Parathyroid adenoma (tissue), 2 donors: ENCODE measurements at regions not wholly inside any gene's neighbourhood (a gene's known extent, or its start where the extent isn't known, plus 50 kb on each side); places are given as distances from the start of the nearest gene placed in this dataset.

ENCODE experiments used
- H2AFZ ChIP-seq: fragments of 300-600 bp; sonication (generic); one replicate; pipeline ENCODE4 v1.7.0; 2017; ENCODE audit warnings: antibody characterized with exemption, mild to moderate bottlenecking
- H3K27ac ChIP-seq: fragments of 300-600 bp; sonication (generic); one replicate; pipeline ENCODE4 v1.7.0; 2017
- H3K27me3 ChIP-seq: fragments of 300-600 bp; sonication (generic); one replicate; pipeline ENCODE4 v1.7.0; 2017; ENCODE audit warnings: low read length; ENCODE audit not compliant: control insufficient read depth, insufficient read depth
- H3K36me3 ChIP-seq: fragments of 300-600 bp; sonication (generic); one replicate; pipeline ENCODE4 v1.7.0; 2017; ENCODE audit warnings: low read length; ENCODE audit not compliant: control insufficient read depth, insufficient read depth
- H3K4me1 ChIP-seq: fragments of 300-600 bp; sonication (generic); one replicate; pipeline ENCODE4 v1.7.0; 2017; ENCODE audit warnings: control low read depth
- H3K4me2 ChIP-seq: fragments of 300-600 bp; sonication (generic); one replicate; pipeline ENCODE4 v1.7.0; 2017; ENCODE audit warnings: low read length
- H3K4me3 ChIP-seq: fragments of 300-600 bp; sonication (generic); one replicate; pipeline ENCODE4 v1.7.0; 2017; ENCODE audit warnings: low read depth, low read length
- H3K79me2 ChIP-seq: fragments of 300-600 bp; sonication (generic); one replicate; pipeline ENCODE4 v1.7.0; 2017; ENCODE audit warnings: control low read depth
- H3K9ac ChIP-seq: fragments of 300-600 bp; sonication (generic); one replicate; pipeline ENCODE4 v1.7.0; 2017; ENCODE audit warnings: mild to moderate bottlenecking
- H3K9me3 ChIP-seq: fragments of 300-600 bp; sonication (generic); one replicate; pipeline ENCODE4 v1.7.0; 2017; ENCODE audit warnings: low read length; ENCODE audit not compliant: control insufficient read depth
- CTCF ChIP-seq: fragments of 300-600 bp; sonication (generic); IDR thresholded peaks from one replicate; pipeline ENCODE4 v1.7.0; 2017; ENCODE audit warnings: antibody characterized with exemption, mild to moderate bottlenecking
- donor health status: primary hyperparathyroidism.

GRCh38 chr17:33684735-33685134, 391.6 kb upstream of the ASIC2 start:
- Histone ChIP-seq H3K79me2 (no peaks in the 10 kb centered on the region), H3K4me2 (no peak overlapping the region), H3K9ac (no peak overlapping the region), H3K27ac (no peak overlapping the region), H2AFZ (no peak overlapping the region), H3K27me3 (no peaks in the 10 kb centered on the region), H3K9me3 (no peaks in the 10 kb centered on the region), H3K36me3 (no peaks in the 10 kb centered on the region), H3K4me1 (no peaks in the 10 kb centered on the region), H3K4me3 (no peak overlapping the region)
- no peak for TF ChIP-seq CTCF

GRCh38 chr17:33686171-33686570, 393.1 kb upstream of the ASIC2 start:
- no peaks in the 10 kb centered on the region for H3K79me2 ChIP-seq
- no peaks in the 10 kb centered on the region for H3K4me1 ChIP-seq
- H3K27me3 ChIP-seq = no peaks in the 10 kb centered on the region
- H3K9ac ChIP-seq = no peak overlapping the region
- H3K4me2 ChIP-seq = no peak overlapping the region
- TF ChIP-seq CTCF = no peak
- no peak overlapping the region for H2AFZ ChIP-seq
- H3K4me3 ChIP-seq = no peak overlapping the region
- no peaks in the 10 kb centered on the region for H3K36me3 ChIP-seq
- H3K9me3 ChIP-seq = no peaks in the 10 kb centered on the region
- H3K27ac ChIP-seq = no peak overlapping the region

- no peak overlapping the region for H3K9ac ChIP-seq
- no peaks in the 10 kb centered on the region for H3K9me3 ChIP-seq
- H3K27ac ChIP-seq = no peak overlapping the region
- H2AFZ ChIP-seq = no peak overlapping the region
- H3K4me1 ChIP-seq = no peaks in the 10 kb centered on the region
- no peak overlapping the region for H3K4me2 ChIP-seq
- no peaks in the 10 kb centered on the region for H3K36me3 ChIP-seq
- H3K4me3 ChIP-seq = no peak overlapping the region
- TF ChIP-seq CTCF = no peak
- H3K27me3 ChIP-seq = no peaks in the 10 kb centered on the region
- H3K79me2 ChIP-seq = no peaks in the 10 kb centered on the region
Measured at GRCh38 chr17:33687831-33688230, 394.7 kb upstream of the ASIC2 start.

- Histone ChIP-seq H3K9me3 (no peaks in the 10 kb centered on the region), H3K4me3 (no peak overlapping the region), H3K4me1 (no peaks in the 10 kb centered on the region), H3K79me2 (no peaks in the 10 kb centered on the region), H2AFZ (no peak overlapping the region), H3K9ac (no peak overlapping the region), H3K4me2 (no peak overlapping the region), H3K27me3 (no peaks in the 10 kb centered on the region), H3K27ac (no peak overlapping the region), H3K36me3 (no peaks in the 10 kb centered on the region)
- no peak for TF ChIP-seq CTCF
Measured at GRCh38 chr17:33688771-33689170, 395.7 kb upstream of the ASIC2 start.

GRCh38 chr17:33689725-33690124, 396.6 kb upstream of the ASIC2 start:
- no peak for TF ChIP-seq CTCF
- no peak overlapping the region for H2AFZ ChIP-seq
- no peaks in the 10 kb centered on the region for H3K4me1 ChIP-seq
- no peak overlapping the region for H3K4me3 ChIP-seq
- H3K36me3 ChIP-seq = no peaks in the 10 kb centered on the region
- H3K27ac ChIP-seq = no peak overlapping the region
- no peaks in the 10 kb centered on the region for H3K9me3 ChIP-seq
- H3K27me3 ChIP-seq = no peaks in the 10 kb centered on the region
- H3K9ac ChIP-seq = no peak overlapping the region
- H3K4me2 ChIP-seq = no peak overlapping the region
- no peaks in the 10 kb centered on the region for H3K79me2 ChIP-seq
